GM23338 (cell line): ENCODE measurements at regions not wholly inside any gene's neighbourhood (a gene's known extent, or its start where the extent isn't known, plus 50 kb on each side); places are given as distances from the start of the nearest gene placed in this dataset.

Experiments used
- ATAC-seq: fragments of 200-7000 bp; cut with Tn5 transposase; 3 replicates; pipeline ENCODE4 v1.9.1; 2020
- DNase-seq: peaks from one replicate; pipeline ENCODE4 v3.0.0-alpha.2; 2015; ENCODE audit warnings: low spot score
- H2AFZ ChIP-seq: fragments of 200-600 bp; sonication (generic); 2 replicates; pipeline ENCODE4 v1.8.0; 2016; ENCODE audit warnings: antibody characterized with exemption, mild to moderate bottlenecking, moderate library complexity
- H3F3A ChIP-seq: fragments of 200-600 bp; sonication (generic); replicated peaks from 2 replicates; pipeline ENCODE4 v1.8.0; 2017; ENCODE audit warnings: antibody characterized with exemption, mixed run types, low read depth
- H3K27ac ChIP-seq: fragments of 200-600 bp; sonication (generic); 2 replicates; pipeline ENCODE4 v1.6.1; 2016; ENCODE audit warnings: low read depth
- H3K27me3 ChIP-seq: fragments of 200-600 bp; sonication (generic); 2 replicates; pipeline ENCODE4 v1.8.0; 2016; ENCODE audit warnings: mild to moderate bottlenecking, mixed run types, moderate library complexity; ENCODE audit not compliant: insufficient read depth
- H3K36me3 ChIP-seq: fragments of 200-600 bp; sonication (generic); 2 replicates; pipeline ENCODE4 v1.8.0; 2016; ENCODE audit warnings: mild to moderate bottlenecking; ENCODE audit not compliant: insufficient read depth
- H3K4me1 ChIP-seq: fragments of 200-600 bp; sonication (generic); 2 replicates; pipeline ENCODE4 v1.8.0; 2016; ENCODE audit warnings: mild to moderate bottlenecking, moderate library complexity; ENCODE audit not compliant: insufficient read depth
- H3K4me2 ChIP-seq: fragments of 200-600 bp; sonication (generic); 2 replicates; pipeline ENCODE4 v1.7.1; 2017; ENCODE audit warnings: mixed run types
- H3K4me3 ChIP-seq: fragments of 200-600 bp; sonication (generic); 2 replicates; pipeline ENCODE4 v1.6.1; 2016; ENCODE audit warnings: mixed run types
- H3K79me2 ChIP-seq: fragments of 200-600 bp; sonication (generic); replicated peaks from 2 replicates; pipeline ENCODE4 v1.8.0; 2017; ENCODE audit warnings: mild to moderate bottlenecking; ENCODE audit not compliant: insufficient read depth
- H3K9me2 ChIP-seq: fragments of 200-600 bp; sonication (generic); 2 replicates; pipeline ENCODE4 v1.8.0; 2017; ENCODE audit not compliant: insufficient read depth
- H4K20me1 ChIP-seq: fragments of 200-600 bp; sonication (generic); replicated peaks from 2 replicates; pipeline ENCODE4 v1.8.0; 2017; ENCODE audit warnings: mild to moderate bottlenecking; ENCODE audit not compliant: insufficient read depth
- H3K27ac Mint-ChIP-seq: 2 replicates; pipeline ENCODE4 v1.8.0; 2020; ENCODE audit warnings: inconsistent platforms, mild to moderate bottlenecking, moderate library complexity, mixed read lengths
- H3K27me3 Mint-ChIP-seq: 3 replicates; pipeline ENCODE4 v1.8.0; 2022; ENCODE audit warnings: low read depth, mild to moderate bottlenecking, moderate library complexity, mixed read lengths, inconsistent platforms; ENCODE audit not compliant: insufficient read depth, poor library complexity
- H3K36me3 Mint-ChIP-seq: 3 replicates; pipeline ENCODE4 v1.8.0; 2021; ENCODE audit warnings: low read depth, mild to moderate bottlenecking, inconsistent platforms, moderate library complexity, mixed read lengths
- H3K4me1 Mint-ChIP-seq: 3 replicates; pipeline ENCODE4 v1.8.0; 2020; ENCODE audit warnings: mild to moderate bottlenecking, inconsistent platforms, mixed read lengths
- H3K4me3 Mint-ChIP-seq: 3 replicates; pipeline ENCODE4 v1.8.0; 2021; ENCODE audit warnings: moderate library complexity, mild to moderate bottlenecking, inconsistent platforms, mixed read lengths
- H3K9me3 Mint-ChIP-seq: 3 replicates; pipeline ENCODE4 v1.8.0; 2020; ENCODE audit warnings: moderate library complexity, mild to moderate bottlenecking, inconsistent platforms, mixed read lengths
- CREB1 ChIP-seq: fragments of 250-450 bp; sonication (Bioruptor Pico); IDR thresholded peaks from 2 replicates; pipeline ENCODE4 v1.5.0; 2020; ENCODE audit warnings: low read depth, mild to moderate bottlenecking, moderate library complexity
- ETS1 ChIP-seq: IDR thresholded peaks from 2 replicates; pipeline ENCODE4 v1.6.1; 2016; ENCODE audit warnings: antibody characterized with exemption
- EZH2 ChIP-seq: fragments of 200-600 bp; sonication (generic); IDR thresholded peaks from one replicate; pipeline ENCODE4 v1.8.0; 2017; ENCODE audit warnings: antibody characterized with exemption, mild to moderate bottlenecking, low read depth; ENCODE audit not compliant: unreplicated experiment
- EZH2phosphoT487 ChIP-seq: fragments of 200-600 bp; sonication (generic); IDR thresholded peaks from one replicate; pipeline ENCODE4 v1.8.1; 2018; ENCODE audit warnings: antibody characterized with exemption; ENCODE audit not compliant: unreplicated experiment
- JUNB ChIP-seq: IDR thresholded peaks from one replicate; pipeline ENCODE4 v1.6.1; 2016; ENCODE audit warnings: antibody characterized with exemption; ENCODE audit not compliant: unreplicated experiment
- NANOG ChIP-seq: IDR thresholded peaks from 2 replicates; pipeline ENCODE4 v1.6.1; 2016; ENCODE audit warnings: antibody characterized with exemption, borderline replicate concordance
- REST ChIP-seq: IDR thresholded peaks from one replicate; pipeline ENCODE4 v1.6.1; 2018; ENCODE audit warnings: antibody characterized with exemption; ENCODE audit not compliant: unreplicated experiment
- STAT1 ChIP-seq: IDR thresholded peaks from one replicate; pipeline ENCODE4 v1.6.1; 2016; ENCODE audit warnings: antibody characterized with exemption; ENCODE audit not compliant: unreplicated experiment
- ZNF114 ChIP-seq: fragments of 250-450 bp; sonication (Bioruptor Pico); IDR thresholded peaks from 2 replicates; pipeline ENCODE4 v1.5.0; 2020; ENCODE audit warnings: mild to moderate bottlenecking, moderate library complexity
- ZNF331 ChIP-seq: fragments of 250-450 bp; sonication (Bioruptor Pico); IDR thresholded peaks from 2 replicates; pipeline ENCODE4 v1.5.0; 2020; ENCODE audit warnings: low read depth, mild to moderate bottlenecking, moderate library complexity
- ZNF462 ChIP-seq: fragments of 250-450 bp; sonication (Bioruptor Pico); IDR thresholded peaks from 2 replicates; pipeline ENCODE4 v1.5.0; 2020; ENCODE audit warnings: mild to moderate bottlenecking, moderate library complexity

GRCh38 chr22:26734339-26735018, 77.1 kb downstream of the MIAT start:
- Histone ChIP-seq H3K4me1 (peaks cover 12% of the 10 kb centered on the region), H3K27me3 (no peaks in the 10 kb centered on the region), H3K4me3 (no peak overlapping the region), H3K4me2 (no peak overlapping the region), H3F3A (no peaks in the 10 kb centered on the region), H4K20me1 (no peaks in the 10 kb centered on the region), H3K9me2 (peaks cover 18% of the 10 kb centered on the region), H3K79me2 (no peaks in the 10 kb centered on the region), H3K27ac (no peak overlapping the region), H3K36me3 (no peaks in the 10 kb centered on the region), H2AFZ (no peak overlapping the region)
- Mint-ChIP-seq H3K27me3 (peaks cover 6% of the 10 kb centered on the region), H3K9me3 (no peaks in the 10 kb centered on the region; the same call in 2 of the 3 replicates), H3K4me3 (no peak overlapping the region), H3K27ac (no peak overlapping the region), H3K36me3 (peaks cover 9% of the 10 kb centered on the region), H3K4me1 (peaks cover 17% of the 10 kb centered on the region)
- TF ChIP-seq ZNF114 (no peak), ZNF331 (CRISPR knock-in tag) (no peak), STAT1 (no peak), EZH2 (no peak), REST (no peak), CREB1 (CRISPR knock-in tag) (no peak)
- ATAC-seq (no peak), DNase-seq (no peak)

- Histone ChIP-seq H4K20me1 (no peaks in the 10 kb centered on the region), H3K4me1 (peaks cover 12% of the 10 kb centered on the region), H3K9me2 (peaks cover 15% of the 10 kb centered on the region), H3K79me2 (no peaks in the 10 kb centered on the region), H3K4me3 (no peak overlapping the region), H2AFZ (no peak overlapping the region), H3K36me3 (no peaks in the 10 kb centered on the region), H3K27me3 (no peaks in the 10 kb centered on the region), H3K27ac (no peak overlapping the region), H3K4me2 (no peak overlapping the region), H3F3A (no peaks in the 10 kb centered on the region)
- H3K4me3 Mint-ChIP-seq: no peak overlapping the region
- H3K9me3 Mint-ChIP-seq: no peaks in the 10 kb centered on the region; the same call in 2 of the 3 replicates
- H3K36me3 Mint-ChIP-seq: peaks cover 7% of the 10 kb centered on the region
- H3K4me1 Mint-ChIP-seq: peaks cover 17% of the 10 kb centered on the region
- no peak overlapping the region for H3K27ac Mint-ChIP-seq
- no peak for ATAC-seq
- H3K27me3 Mint-ChIP-seq: peaks cover 6% of the 10 kb centered on the region
- no peak for DNase-seq
- TF ChIP-seq ZNF331 (CRISPR knock-in tag) (no peak), ZNF462 (CRISPR knock-in tag) (no peak), NANOG (no peak), ETS1 (no peak), JUNB (no peak), CREB1 (CRISPR knock-in tag) (no peak), ZNF114 (no peak), EZH2phosphoT487 (no peak), STAT1 (no peak)
Measured at GRCh38 chr22:26735019-26735409, 77.6 kb downstream of the MIAT start.
